GM19452 (cell line): ENCODE measurements at regions not wholly inside any gene's neighbourhood (a gene's known extent, or its start where the extent isn't known, plus 50 kb on each side); places are given as distances from the start of the nearest gene placed in this dataset.

ENCODE experiments used
- ATAC-seq: cut with Tn5 transposase; IDR thresholded peaks from one replicate; pipeline ENCODE4 v1.9.1; 2021; ENCODE audit not compliant: unreplicated experiment

- no peak for ATAC-seq
These were observed 72.0 kb upstream of the VRK1 start for GRCh38 chr14:96725232-96725631.

GRCh38 chr14:96727073-96727472, 70.1 kb upstream of the VRK1 start:
- no peak for ATAC-seq

GRCh38 chr14:96727491-96727890, 69.7 kb upstream of the VRK1 start:
- no peak for ATAC-seq

- no peak for ATAC-seq
These were observed 69.0 kb upstream of the VRK1 start for GRCh38 chr14:96727980-96728717.

- no peak for ATAC-seq
These were observed 67.3 kb upstream of the VRK1 start for GRCh38 chr14:96729889-96730288.

GRCh38 chr14:96730386-96730785, 66.8 kb upstream of the VRK1 start:
- no peak for ATAC-seq

- ATAC-seq = no peak
These were observed 63.0 kb upstream of the VRK1 start for GRCh38 chr14:96734076-96734622.

- ATAC-seq = no peak
These were observed 61.7 kb upstream of the VRK1 start for GRCh38 chr14:96735526-96735925.

GRCh38 chr14:96736439-96736838, 60.7 kb upstream of the VRK1 start:
- no peak for ATAC-seq

GRCh38 chr14:96737881-96738280, 59.3 kb upstream of the VRK1 start:
- no peak for ATAC-seq

- ATAC-seq = no peak
These were observed 57.8 kb upstream of the VRK1 start for GRCh38 chr14:96739200-96739910.

GRCh38 chr14:96741151-96741977, 55.8 kb upstream of the VRK1 start:
- ATAC-seq = peak; percentile 85

GRCh38 chr14:96744262-96744661, 52.9 kb upstream of the VRK1 start:
- no peak for ATAC-seq

GRCh38 chr14:96745500-96746051, 51.6 kb upstream of the VRK1 start:
- no peak for ATAC-seq

GRCh38 chr14:96746101-96746500, 51.1 kb upstream of the VRK1 start:
- ATAC-seq = no peak

- no peak for ATAC-seq
These were observed 50.2 kb upstream of the VRK1 start for GRCh38 chr14:96747006-96747405.
